GM12878 (cell line): ENCODE measurements at regions not wholly inside any gene's neighbourhood (a gene's known extent, or its start where the extent isn't known, plus 50 kb on each side); places are given as distances from the start of the nearest gene placed in this dataset.
"Not testable (repeated sequence)": the region's sequence is repeated elsewhere in the genome, so short reads cannot be mapped to it uniquely, and the experiment has no call there.

Source experiments
- ATAC-seq: fragments of 200-7000 bp; cut with Tn5 transposase; 3 replicates; pipeline ENCODE4 v1.9.1; 2020; ENCODE audit warnings: mild to moderate bottlenecking, moderate library complexity
- BruUV-seq: library from RNA; stranded (reverse); fragments of 400-500 nt; replicated peaks from 2 replicates; lab custom pipeline; 2021; lab: Mats Ljungman, UMichigan
- CTCF ChIA-PET: fragments of 300-600 bp; sonication (Branson Sonifier 250); formaldehyde crosslinking; extraction: SDS; loops from one replicate; lab custom pipeline; 2021; ENCODE audit warnings: inconsistent platforms; lab: Yijun Ruan, JAX
- POLR2A ChIA-PET: fragments of 350-600 bp; formaldehyde crosslinking; extraction: SDS; loops from one replicate; lab custom pipeline; 2021; ENCODE audit warnings: inconsistent platforms; lab: Charles Lee
- RAD21 ChIA-PET: fragments of 300-600 bp; sonication (Branson Sonifier 250); formaldehyde crosslinking; loops from one replicate; lab custom pipeline; 2023; ENCODE audit warnings: antibody characterized with exemption; ENCODE audit not compliant: unreplicated experiment; lab: Charles Lee
- SMC1A ChIA-PET: fragments of 300-600 bp; sonication (Branson Sonifier 250); formaldehyde crosslinking; loops from one replicate; lab custom pipeline; 2023; ENCODE audit not compliant: unreplicated experiment, uncharacterized antibody; lab: Charles Lee
- DNase-seq: peaks from one replicate; pipeline ENCODE4 v3.0.0-alpha.2; 2011; ENCODE audit warnings: low read depth, low spot score
- FAIRE-seq: peaks from 3 replicates; lab custom pipeline; 2011; peaks lifted over from hg19 to GRCh38; lab: Jason Lieb, UNC
- H2AFZ ChIP-seq: 2 replicates; pipeline ENCODE4 v1.6.0; 2011; ENCODE audit warnings: low read depth, low read length, control low read depth; ENCODE audit not compliant: control insufficient read depth
- H3K27ac ChIP-seq: 2 replicates; pipeline ENCODE4 v1.5.1; 2011; ENCODE audit warnings: control low read depth; ENCODE audit not compliant: control insufficient read depth, insufficient read depth
- H3K27me3 ChIP-seq, 2 experiments: replicated peaks in 1 of 2; 2 replicates each; pipeline versions ENCODE4 v1.6.0 to v1.6.1; 2011; ENCODE audit warnings: low read length in 1 of 2; ENCODE audit not compliant: control insufficient read depth in 2 of 2, insufficient read depth in 2 of 2
- H3K36me3 ChIP-seq, 2 experiments: 2 replicates each; pipeline ENCODE4 v1.5.1; 2011; ENCODE audit warnings: low read length in 1 of 2; ENCODE audit not compliant: control insufficient read depth in 2 of 2, insufficient read depth in 2 of 2
- H3K4me1 ChIP-seq: 2 replicates; pipeline ENCODE4 v1.6.1; 2011; ENCODE audit warnings: mild to moderate bottlenecking, low read length, moderate library complexity, mixed read lengths; ENCODE audit not compliant: control insufficient read depth, insufficient read depth
- H3K4me2 ChIP-seq: 2 replicates; pipeline ENCODE4 v1.6.0; 2011; ENCODE audit warnings: control low read depth; ENCODE audit not compliant: control insufficient read depth, insufficient read depth
- H3K4me3 ChIP-seq: fragments of 200-600 bp; sonication (generic); 2 replicates; pipeline ENCODE4 v1.5.1; 2016
- H3K79me2 ChIP-seq: 2 replicates; pipeline ENCODE4 v1.6.0; 2011; ENCODE audit warnings: low read length; ENCODE audit not compliant: control insufficient read depth, insufficient read depth
- H3K9ac ChIP-seq: 2 replicates; pipeline ENCODE4 v1.8.0; 2011; ENCODE audit warnings: low read length, control low read depth, mixed read lengths; ENCODE audit not compliant: control insufficient read depth, insufficient read depth
- H3K9me3 ChIP-seq: replicated peaks from 3 replicates; pipeline ENCODE4 v1.5.1; 2011; ENCODE audit warnings: mild to moderate bottlenecking, low read length; ENCODE audit not compliant: control insufficient read depth, insufficient read depth
- H4K20me1 ChIP-seq: 2 replicates; pipeline ENCODE4 v1.6.0; 2011; ENCODE audit not compliant: control insufficient read depth, insufficient read depth
- CTCF ChIP-seq, 3 experiments: IDR thresholded peaks in 2 of 3; conservative IDR thresholded peaks in 1 of 3; 2 replicates each; pipeline ENCODE4 v1.5.1; 2011; ENCODE audit warnings: low read depth in 3 of 3, low read length in 3 of 3, mild to moderate bottlenecking in 3 of 3, control low read depth in 2 of 3, moderate library complexity in 2 of 3, inconsistent platforms in 1 of 3, mixed read lengths in 1 of 3; ENCODE audit not compliant: control insufficient read depth in 2 of 3, insufficient read depth in 1 of 3; ENCODE audit errors: extremely low read depth in 1 of 3
- CUX1 ChIP-seq: IDR thresholded peaks from 2 replicates; pipeline ENCODE4 v1.6.1; 2012; ENCODE audit warnings: improper control_type of control experiment, low read depth, low read length; ENCODE audit not compliant: insufficient replicate concordance
- NBN ChIP-seq: fragments of 450-650 bp; IDR thresholded peaks from 2 replicates; pipeline ENCODE4 v1.6.1; 2016
- SRF ChIP-seq, 2 experiments: IDR thresholded peaks; 2 replicates each; pipeline ENCODE4 v1.6.1; 2011; ENCODE audit warnings: low read depth in 2 of 2, low read length in 2 of 2, mild to moderate bottlenecking in 1 of 2, moderate library complexity in 1 of 2
- ZNF207 ChIP-seq: fragments of 450-650 bp; IDR thresholded peaks from 2 replicates; pipeline ENCODE4 v1.6.1; 2014; ENCODE audit warnings: antibody characterized with exemption, mild to moderate bottlenecking, borderline replicate concordance
- WGBS: methylation state at CpG from one replicate; pipeline ENCODE4 v1.1.6; 2016; ENCODE audit warnings: low lambda C conversion rate; ENCODE audit not compliant: insufficient replicate concordance, insufficient coverage; ENCODE audit errors: missing lambda C conversion rate; 5-methylcytosine and 5-hydroxymethylcytosine counted together
- in situ Hi-C: fragments of 300-500 bp; cut with MboI; formaldehyde crosslinking; loops from 9 replicates; pipeline ENCODE4 v1.14.3; 2018; ENCODE audit warnings: mixed read lengths
- intact Hi-C: fragments of 100-400 bp; cut with micrococcal nuclease; formaldehyde crosslinking; loops from one replicate; pipeline ENCODE4 v1.14.2; 2022; ENCODE audit not compliant: unreplicated experiment

GRCh38 chrX:142938793-142939192, 86.9 kb upstream of the SPANXN4 start:
- intact Hi-C loops (no loop called here), in situ Hi-C loops (loop anchor here (5.0 kb wide), 1 partner anchor 49 kb away; no protein-coding TSS in a partner anchor)
- SMC1A ChIA-PET: no interaction called here
- no TSS peak for BruUV-seq
- no peak overlapping the region for H3K27ac ChIP-seq
- 81% methylated on average over 3 of the region's 3 CpGs for WGBS
- TF ChIP-seq CUX1: no peak
- no peak for TF ChIP-seq CTCF (IDR thresholded peaks at IDR 0.05 in 2 of 3, conservative IDR thresholded peaks at IDR 0.05 in 1 of 3; ENCODE audit: control insufficient read depth in 2 of 3, extremely low read depth in 1 of 3, insufficient read depth in 1 of 3, low read depth in 3 of 3, low read length in 3 of 3)
- TF ChIP-seq SRF (IDR thresholded peaks at IDR 0.05; ENCODE audit: low read depth in 2 of 2, low read length in 2 of 2): no peak
- no peak for TF ChIP-seq NBN
- TF ChIP-seq ZNF207: no peak
- ATAC-seq: no peak
- RAD21 ChIA-PET: no interaction called here
- no peaks in the 10 kb centered on the region for H3K27me3 ChIP-seq
- DNase-seq: no peak
- no peaks in the 10 kb centered on the region for H4K20me1 ChIP-seq
- H2AFZ ChIP-seq: no peak overlapping the region
- no peaks in the 10 kb centered on the region for H3K79me2 ChIP-seq
- no peaks in the 10 kb centered on the region for H3K9me3 ChIP-seq
- no peak overlapping the region for H3K4me3 ChIP-seq
- POLR2A ChIA-PET: no interaction called here
- no peaks in the 10 kb centered on the region for H3K4me1 ChIP-seq
- H3K9ac ChIP-seq: no peak overlapping the region
- H3K4me2 ChIP-seq: no peak overlapping the region
- H3K36me3 ChIP-seq: no peaks in the 10 kb centered on the region
- FAIRE-seq: no peak
- CTCF ChIA-PET: no interaction called here

DNA sequence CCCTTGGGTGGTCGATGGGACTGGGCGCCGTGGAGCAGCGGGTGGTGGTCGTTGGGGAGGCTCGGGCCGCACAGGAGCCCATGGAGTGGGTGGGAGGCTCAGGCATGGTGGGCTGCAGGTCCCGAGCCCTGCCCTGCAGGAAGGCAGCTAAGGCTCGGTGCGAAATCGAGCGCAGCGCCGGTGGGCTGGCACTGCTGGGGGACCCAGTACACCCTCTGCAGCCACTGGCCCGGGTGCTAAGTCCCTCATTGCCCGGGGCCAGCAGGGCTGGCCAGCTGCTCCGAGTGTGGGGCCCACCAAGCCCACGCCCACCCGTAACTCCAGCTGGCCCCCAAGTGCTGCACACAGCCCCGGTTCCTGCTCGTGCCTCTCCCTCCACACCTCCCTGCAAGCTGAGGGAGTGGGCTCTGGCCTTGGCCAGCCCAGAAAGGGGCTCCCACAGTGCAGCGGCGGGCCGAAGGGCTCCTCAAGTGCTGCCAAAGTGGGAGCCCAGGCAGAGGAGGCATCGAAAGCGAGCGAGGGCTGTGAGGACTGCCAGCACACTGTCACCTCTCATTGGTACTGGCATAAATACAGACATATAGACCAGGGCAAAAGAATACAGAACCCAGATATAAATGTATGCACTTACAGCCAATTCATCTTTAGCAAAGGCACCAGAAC, 53.5 kb upstream of the SPANXN4 start:
- H3K79me2 ChIP-seq, H3K9ac ChIP-seq, H3K27me3 ChIP-seq, FAIRE-seq, RAD21 ChIA-PET, H3K9me3 ChIP-seq, CTCF ChIA-PET, H3K36me3 ChIP-seq, H3K27ac ChIP-seq, ATAC-seq, in situ Hi-C loops, H3K4me2 ChIP-seq, H3K4me3 ChIP-seq, BruUV-seq, H4K20me1 ChIP-seq, intact Hi-C loops, DNase-seq, SMC1A ChIA-PET, H2AFZ ChIP-seq, POLR2A ChIA-PET, H3K4me1 ChIP-seq: not testable (repeated sequence)
- WGBS: 66% methylated on average over 27 of the region's 27 CpGs
